HepG2 (cell line): ENCODE measurements at regions not wholly inside any gene's neighbourhood (a gene's known extent, or its start where the extent isn't known, plus 50 kb on each side); places are given as distances from the start of the nearest gene placed in this dataset.
A peak's percentile ranks its signal among the peaks of the same experiment; 100 is the strongest.

Experiments
- ARID5B ChIP-seq: IDR thresholded peaks from 2 replicates; pipeline ENCODE4 v1.4.0; 2020; ENCODE audit warnings: mild to moderate bottlenecking, missing genetic modification reagents
- NCOR1 ChIP-seq: fragments of 200-600 bp; sonication (generic); IDR thresholded peaks from 2 replicates; pipeline ENCODE4 v1.7.0; 2017; ENCODE audit warnings: antibody characterized with exemption, low read length, borderline replicate concordance
- NFKBIZ ChIP-seq: IDR thresholded peaks from 2 replicates; pipeline ENCODE4 v1.6.1; 2018; ENCODE audit warnings: missing genetic modification reagents, missing compliant biosample characterization
- PAF1 ChIP-seq: IDR thresholded peaks from 2 replicates; pipeline ENCODE4 v1.6.1; 2016; ENCODE audit warnings: missing genetic modification reagents, missing compliant biosample characterization
- PHB2 ChIP-seq: fragments of 450-650 bp; IDR thresholded peaks from 2 replicates; pipeline ENCODE4 v1.6.1; 2018; ENCODE audit not compliant: partially characterized antibody
- POLR2AphosphoS2 ChIP-seq: IDR thresholded peaks from 2 replicates; pipeline ENCODE4 v1.6.1; 2011; ENCODE audit warnings: low read depth, low read length, improper control_type of control experiment
- PRDM4 ChIP-seq: sonication (generic); formaldehyde crosslinking; IDR thresholded peaks from 2 replicates; pipeline ENCODE4 v1.9.0; 2021; ENCODE audit warnings: missing genetic modification reagents, borderline replicate concordance
- RARA ChIP-seq: IDR thresholded peaks from 2 replicates; pipeline ENCODE4 v1.6.1; 2016; ENCODE audit warnings: missing genetic modification reagents, missing compliant biosample characterization
- SP5 ChIP-seq: IDR thresholded peaks from 2 replicates; pipeline ENCODE4 v1.6.1; 2016; ENCODE audit warnings: low read depth, borderline replicate concordance
- ZBTB3 ChIP-seq: sonication (generic); formaldehyde crosslinking; IDR thresholded peaks from 2 replicates; pipeline ENCODE4 v1.4.0; 2020; ENCODE audit warnings: low read depth, mild to moderate bottlenecking, moderate library complexity, missing genetic modification reagents, borderline replicate concordance
- ZBTB34 ChIP-seq: sonication (generic); formaldehyde crosslinking; IDR thresholded peaks from 2 replicates; pipeline ENCODE4 v1.8.0; 2022; ENCODE audit warnings: mild to moderate bottlenecking, missing genetic modification reagents
- ZFP41 ChIP-seq: sonication (generic); formaldehyde crosslinking; IDR thresholded peaks from 2 replicates; pipeline ENCODE4 v1.4.0; 2020; ENCODE audit warnings: mild to moderate bottlenecking, missing genetic modification reagents, borderline replicate concordance
- ZFY ChIP-seq: sonication (generic); formaldehyde crosslinking; IDR thresholded peaks from 2 replicates; pipeline ENCODE4 v1.4.0; 2020; ENCODE audit warnings: missing genetic modification reagents
- ZNF136 ChIP-seq: sonication (generic); formaldehyde crosslinking; IDR thresholded peaks from 2 replicates; pipeline ENCODE4 v1.8.1; 2022; ENCODE audit warnings: low read depth, mild to moderate bottlenecking, moderate library complexity, missing genetic modification reagents
- ZNF20 ChIP-seq: sonication (generic); formaldehyde crosslinking; IDR thresholded peaks from 2 replicates; pipeline ENCODE4 v1.4.0; 2020; ENCODE audit warnings: mild to moderate bottlenecking, moderate library complexity, missing genetic modification reagents
- ZNF496 ChIP-seq: sonication (generic); formaldehyde crosslinking; IDR thresholded peaks from 2 replicates; pipeline ENCODE4 v1.8.1; 2023; ENCODE audit warnings: mild to moderate bottlenecking, moderate library complexity, missing genetic modification reagents; ENCODE audit not compliant: insufficient replicate concordance
- ZNF577 ChIP-seq: sonication (generic); formaldehyde crosslinking; IDR thresholded peaks from 2 replicates; pipeline ENCODE4 v1.4.0; 2020; ENCODE audit warnings: mild to moderate bottlenecking, low read depth, missing genetic modification reagents, borderline replicate concordance
- ZNF777 ChIP-seq: sonication (generic); formaldehyde crosslinking; IDR thresholded peaks from 2 replicates; pipeline ENCODE4 v1.4.0; 2020; ENCODE audit warnings: missing genetic modification reagents
- TF ChIP-seq, protein P1 (sequence below): IDR thresholded peaks from 2 replicates; pipeline ENCODE4 v1.6.1; 2012; ENCODE audit warnings: low read depth, low read length, improper control_type of control experiment
- TF ChIP-seq, protein P2 (sequence below), 2 experiments: fragments of 450-650 bp in 1 of 2; sonication (generic) in 1 of 2; formaldehyde crosslinking; IDR thresholded peaks; 2 replicates each; pipeline versions ENCODE4 v1.5.0 to v1.8.0; 2020 to 2022; ENCODE audit warnings: mild to moderate bottlenecking in 1 of 2, missing genetic modification reagents in 1 of 2

- no peak for TF ChIP-seq ZNF136
- no peak for TF ChIP-seq PAF1 (CRISPR knock-in tag)
- no peak for TF ChIP-seq ZFY (CRISPR knock-in tag)
- TF ChIP-seq, protein P1, sequence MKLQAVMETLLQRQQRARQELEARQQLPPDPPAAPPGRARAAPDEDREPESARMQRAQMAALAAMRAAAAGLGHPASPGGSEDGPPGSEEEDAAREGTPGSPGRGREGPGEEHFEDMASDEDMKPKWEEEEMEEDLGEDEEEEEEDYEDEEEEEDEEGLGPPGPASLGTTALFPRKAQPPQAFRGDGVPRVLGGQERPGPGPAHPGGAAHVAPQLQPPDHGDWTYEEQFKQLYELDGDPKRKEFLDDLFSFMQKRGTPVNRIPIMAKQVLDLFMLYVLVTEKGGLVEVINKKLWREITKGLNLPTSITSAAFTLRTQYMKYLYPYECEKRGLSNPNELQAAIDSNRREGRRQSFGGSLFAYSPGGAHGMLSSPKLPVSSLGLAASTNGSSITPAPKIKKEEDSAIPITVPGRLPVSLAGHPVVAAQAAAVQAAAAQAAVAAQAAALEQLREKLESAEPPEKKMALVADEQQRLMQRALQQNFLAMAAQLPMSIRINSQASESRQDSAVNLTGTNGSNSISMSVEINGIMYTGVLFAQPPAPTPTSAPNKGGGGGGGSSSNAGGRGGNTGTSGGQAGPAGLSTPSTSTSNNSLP, result peak; percentile 53; the same call in 1 of the 2 replicates
- no peak for TF ChIP-seq ZBTB34 (CRISPR knock-in tag)
- TF ChIP-seq, protein P2, sequence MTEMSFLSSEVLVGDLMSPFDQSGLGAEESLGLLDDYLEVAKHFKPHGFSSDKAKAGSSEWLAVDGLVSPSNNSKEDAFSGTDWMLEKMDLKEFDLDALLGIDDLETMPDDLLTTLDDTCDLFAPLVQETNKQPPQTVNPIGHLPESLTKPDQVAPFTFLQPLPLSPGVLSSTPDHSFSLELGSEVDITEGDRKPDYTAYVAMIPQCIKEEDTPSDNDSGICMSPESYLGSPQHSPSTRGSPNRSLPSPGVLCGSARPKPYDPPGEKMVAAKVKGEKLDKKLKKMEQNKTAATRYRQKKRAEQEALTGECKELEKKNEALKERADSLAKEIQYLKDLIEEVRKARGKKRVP (CRISPR knock-in tag; IDR thresholded peaks at IDR 0.05), result no peak
- TF ChIP-seq PHB2, result no peak
- TF ChIP-seq ZNF777 (CRISPR knock-in tag), result no peak
- TF ChIP-seq NFKBIZ, result no peak
- TF ChIP-seq SP5 (CRISPR knock-in tag), result no peak
- no peak for TF ChIP-seq NCOR1
- no peak for TF ChIP-seq ZBTB3 (CRISPR knock-in tag)
- no peak for TF ChIP-seq ZNF20 (CRISPR knock-in tag)
- TF ChIP-seq POLR2AphosphoS2, result no peak
- no peak for TF ChIP-seq ZNF496 (CRISPR knock-in tag)
- TF ChIP-seq ZFP41, result no peak
- peak; percentile 15; the same call in 1 of the 2 replicates for TF ChIP-seq RARA (CRISPR knock-in tag)
- TF ChIP-seq ZNF577, result no peak
- TF ChIP-seq ARID5B (CRISPR knock-in tag), result peak; percentile 49; the same call in 1 of the 2 replicates
- TF ChIP-seq PRDM4, result no peak
Measured at GRCh38 chr5:57335092-57335660, 147.4 kb downstream of the ACTBL2 start (continued).
